Thyroid gland (tissue), 4 donors: ENCODE measurements at regions not wholly inside any gene's neighbourhood (a gene's known extent, or its start where the extent isn't known, plus 50 kb on each side); places are given as distances from the start of the nearest gene placed in this dataset.

ENCODE experiments used
- CTCF ChIP-seq, 6 experiments: fragments of 200-600 bp in 3 of 6; fragments of 450-650 bp in 3 of 6; sonication (generic) in 3 of 6; IDR thresholded peaks; one replicate each; pipeline ENCODE4 v1.5.1; 2016 to 2019; ENCODE audit warnings: antibody characterized with exemption in 6 of 6, mild to moderate bottlenecking in 2 of 6, inconsistent platforms in 1 of 6, moderate library complexity in 1 of 6
- POLR2A ChIP-seq, 2 donors: fragments of 450-650 bp; IDR thresholded peaks; one replicate each; pipeline ENCODE4 v1.6.1; 2017; ENCODE audit warnings: antibody characterized with exemption in 2 of 2, mild to moderate bottlenecking in 2 of 2, moderate library complexity in 1 of 2

- TF ChIP-seq CTCF (IDR thresholded peaks at IDR 0.05) (no peak), POLR2A (IDR thresholded peaks at IDR 0.05) (no peak)
Observed at GRCh38 chr11:45413156-45413858, 127.2 kb upstream of the SYT13 start.
